GM13977 (cell line): ENCODE measurements at regions not wholly inside any gene's neighbourhood (a gene's known extent, or its start where the extent isn't known, plus 50 kb on each side); places are given as distances from the start of the nearest gene placed in this dataset.

Experiments
- DNase-seq: peaks from one replicate; pipeline ENCODE4 v3.0.0; 2012; ENCODE audit warnings: low spot score
- CTCF ChIP-seq: IDR thresholded peaks from 2 replicates; pipeline ENCODE4 v1.5.1; 2012; ENCODE audit warnings: mild to moderate bottlenecking, control low read depth; ENCODE audit not compliant: insufficient read depth; ENCODE audit errors: extremely low read depth, missing control alignments
- in situ Hi-C: fragments of 300-500 bp; cut with MboI; formaldehyde crosslinking; loops from one replicate; pipeline ENCODE4 v1.12.0; 2022; ENCODE audit warnings: low sequenced_read_pairs, low pct_unique_long_range_greater_than_20kb, mixed read lengths, inconsistent platforms; ENCODE audit not compliant: unreplicated experiment

- no peak for DNase-seq
- no peak for TF ChIP-seq CTCF
- in situ Hi-C loops = no loop called here
Measured at GRCh38 chr7:46007990-46008643, 87.0 kb upstream of the IGFBP3 start.

DNA sequence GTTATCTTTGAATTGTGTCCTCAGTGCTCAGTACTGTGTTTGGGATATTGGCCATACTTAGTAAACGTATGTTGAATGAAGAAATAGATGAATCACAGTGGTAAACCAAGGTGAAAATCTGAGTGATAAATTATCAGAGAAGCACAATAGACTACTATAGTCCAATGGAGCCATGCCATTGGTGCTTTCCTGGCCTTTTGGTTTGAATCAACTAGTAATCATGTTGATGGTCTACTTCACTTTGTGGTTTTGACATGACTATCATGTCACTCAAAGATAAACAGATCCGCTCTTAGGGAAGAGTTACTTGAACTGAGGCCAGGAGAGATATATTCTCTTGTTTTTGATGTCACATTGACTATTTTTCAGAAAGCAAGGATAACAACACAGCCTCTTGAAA, 86.1 kb upstream of the IGFBP3 start:
- TF ChIP-seq CTCF = no peak
- in situ Hi-C loops = no loop called here

GRCh38 chr7:46006723-46007122, 85.7 kb upstream of the IGFBP3 start:
- in situ Hi-C loops = no loop called here
- TF ChIP-seq CTCF = no peak
- no peak for DNase-seq

More for the DNA sequence above, 86.1 kb upstream of the IGFBP3 start:
- DNase-seq = no peak

DNA sequence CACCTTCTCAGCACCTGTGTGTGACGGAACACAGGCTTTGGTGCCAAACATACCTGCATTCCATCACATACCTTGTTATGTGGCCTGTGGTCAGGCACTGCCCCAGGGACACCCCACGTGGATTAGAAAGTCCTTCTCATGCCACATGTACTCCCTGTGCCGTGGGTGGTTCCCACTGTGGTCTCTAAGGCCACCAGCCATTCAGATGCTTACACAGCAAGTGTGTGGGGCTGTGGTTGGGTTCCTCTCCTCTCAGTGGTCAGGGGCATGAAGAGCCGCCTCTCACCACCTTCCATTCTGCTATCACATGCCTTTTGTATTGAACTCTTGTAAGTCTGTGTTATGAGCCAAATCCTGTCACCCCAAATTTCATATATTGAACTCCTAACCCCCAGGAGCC, 85.1 kb upstream of the IGFBP3 start:
- TF ChIP-seq CTCF = no peak
- DNase-seq = no peak
- in situ Hi-C loops = no loop called here

DNA sequence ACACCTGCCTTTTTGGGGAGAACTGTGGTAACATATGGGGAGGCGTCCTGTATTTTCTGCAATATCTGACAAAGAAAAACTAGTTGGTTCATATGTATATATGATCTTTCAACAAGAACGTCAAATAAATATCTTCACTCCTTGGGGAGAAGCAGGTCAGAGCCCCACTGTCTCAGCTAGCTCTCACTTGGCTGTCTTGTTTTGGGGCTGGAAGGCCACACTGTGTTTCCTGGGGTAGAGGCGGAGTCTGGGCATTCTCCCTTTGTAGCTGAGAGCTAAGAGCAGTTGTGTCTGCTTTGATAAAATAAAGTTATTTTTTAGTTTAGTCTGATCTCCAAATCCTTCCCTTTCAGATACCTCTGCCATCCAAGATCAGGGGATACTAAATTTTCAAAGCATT, 83.9 kb upstream of the IGFBP3 start:
- in situ Hi-C loops = no loop called here
- no peak for TF ChIP-seq CTCF
- no peak for DNase-seq

GRCh38 chr7:46003896-46004875, 83.1 kb upstream of the IGFBP3 start:
- no peak for TF ChIP-seq CTCF
- in situ Hi-C loops = no loop called here
- DNase-seq = no peak
